Suprapubic skin (tissue), 4 donors: ENCODE measurements at regions not wholly inside any gene's neighbourhood (a gene's known extent, or its start where the extent isn't known, plus 50 kb on each side); places are given as distances from the start of the nearest gene placed in this dataset.

Source experiments
- DNase-seq, 2 donors: peaks; one replicate each; pipeline ENCODE4 v3.0.0-alpha.2; 2019; ENCODE audit warnings: low spot score in 2 of 2
- H3K27ac ChIP-seq: fragments of 200-600 bp; sonication (generic); one replicate; pipeline ENCODE4 v1.5.1; 2019
- H3K27me3 ChIP-seq: fragments of 200-600 bp; sonication (generic); one replicate; pipeline ENCODE4 v1.5.1; 2019
- H3K36me3 ChIP-seq: fragments of 200-600 bp; sonication (generic); one replicate; pipeline ENCODE4 v1.5.1; 2019
- H3K4me1 ChIP-seq: fragments of 200-600 bp; sonication (generic); one replicate; pipeline ENCODE4 v1.5.1; 2019
- H3K4me3 ChIP-seq: fragments of 200-600 bp; sonication (generic); one replicate; pipeline ENCODE4 v1.5.1; 2019; ENCODE audit warnings: mild to moderate bottlenecking
- H3K9me3 ChIP-seq: fragments of 200-600 bp; sonication (generic); one replicate; pipeline ENCODE4 v1.5.1; 2019
- EP300 ChIP-seq: sonication (generic); formaldehyde crosslinking; IDR thresholded peaks from one replicate; pipeline ENCODE4 v1.6.1; 2017; ENCODE audit warnings: antibody characterized with exemption
- POLR2A ChIP-seq, 2 donors: fragments of 450-650 bp; IDR thresholded peaks; one replicate each; pipeline ENCODE4 v1.6.1; 2017; ENCODE audit warnings: antibody characterized with exemption in 2 of 2, mild to moderate bottlenecking in 2 of 2, moderate library complexity in 2 of 2
- POLR2AphosphoS5 ChIP-seq, 3 donors: sonication (generic); formaldehyde crosslinking; IDR thresholded peaks; one replicate each; pipeline ENCODE4 v1.6.1; 2017; ENCODE audit warnings: antibody characterized with exemption in 3 of 3
- WGBS: methylation state at CpG from one replicate; pipeline ENCODE4 v1.1.5; 2018; 5-methylcytosine and 5-hydroxymethylcytosine counted together
- TF ChIP-seq, protein P1 (sequence below), 2 donors: fragments of 200-600 bp in 1 of 2; fragments of 450-650 bp in 1 of 2; sonication (generic) in 1 of 2; IDR thresholded peaks; one replicate each; pipeline ENCODE4 v1.5.1; 2016 to 2019; ENCODE audit warnings: antibody characterized with exemption in 2 of 2, mild to moderate bottlenecking in 1 of 2, moderate library complexity in 1 of 2

DNA sequence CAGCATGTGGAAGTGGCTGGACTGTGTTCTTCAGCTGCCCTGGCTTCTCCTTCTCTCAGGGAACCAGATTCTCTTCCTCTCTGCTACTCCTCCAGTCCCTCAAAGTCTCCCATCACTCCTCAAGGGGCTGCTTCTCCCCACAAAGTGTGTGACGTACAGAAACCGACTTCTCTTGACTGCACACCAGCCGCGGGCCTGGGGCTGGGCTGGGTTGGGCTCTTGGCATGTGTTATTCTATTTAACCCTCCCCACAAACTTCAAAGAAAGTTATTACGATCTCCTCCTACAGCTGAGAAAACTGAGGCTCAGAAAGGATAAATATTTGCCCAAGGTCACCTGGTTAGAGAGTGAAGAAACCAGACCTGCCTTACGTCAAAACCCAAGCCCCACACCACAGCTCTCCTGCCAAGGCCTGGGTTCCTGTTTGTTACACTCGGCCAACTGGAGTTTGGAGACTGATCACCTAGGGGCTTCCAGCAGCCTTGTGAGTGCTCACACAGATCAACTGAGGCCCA lies 269.0 kb downstream of the TFCP2L1 start:
- Histone ChIP-seq H3K4me1 (peaks cover 6% of the 10 kb centered on the region), H3K4me3 (no peak overlapping the region), H3K9me3 (peaks cover 3% of the 10 kb centered on the region), H3K27ac (no peak overlapping the region), H3K36me3 (no peaks in the 10 kb centered on the region), H3K27me3 (no peaks in the 10 kb centered on the region)
- 77% methylated on average over 7 of the region's 7 CpGs for WGBS
- DNase-seq, result no peak
- TF ChIP-seq POLR2A (IDR thresholded peaks at IDR 0.05) (no peak), EP300 (no peak), POLR2AphosphoS5 (IDR thresholded peaks at IDR 0.05) (no peak)
- TF ChIP-seq, protein P1, sequence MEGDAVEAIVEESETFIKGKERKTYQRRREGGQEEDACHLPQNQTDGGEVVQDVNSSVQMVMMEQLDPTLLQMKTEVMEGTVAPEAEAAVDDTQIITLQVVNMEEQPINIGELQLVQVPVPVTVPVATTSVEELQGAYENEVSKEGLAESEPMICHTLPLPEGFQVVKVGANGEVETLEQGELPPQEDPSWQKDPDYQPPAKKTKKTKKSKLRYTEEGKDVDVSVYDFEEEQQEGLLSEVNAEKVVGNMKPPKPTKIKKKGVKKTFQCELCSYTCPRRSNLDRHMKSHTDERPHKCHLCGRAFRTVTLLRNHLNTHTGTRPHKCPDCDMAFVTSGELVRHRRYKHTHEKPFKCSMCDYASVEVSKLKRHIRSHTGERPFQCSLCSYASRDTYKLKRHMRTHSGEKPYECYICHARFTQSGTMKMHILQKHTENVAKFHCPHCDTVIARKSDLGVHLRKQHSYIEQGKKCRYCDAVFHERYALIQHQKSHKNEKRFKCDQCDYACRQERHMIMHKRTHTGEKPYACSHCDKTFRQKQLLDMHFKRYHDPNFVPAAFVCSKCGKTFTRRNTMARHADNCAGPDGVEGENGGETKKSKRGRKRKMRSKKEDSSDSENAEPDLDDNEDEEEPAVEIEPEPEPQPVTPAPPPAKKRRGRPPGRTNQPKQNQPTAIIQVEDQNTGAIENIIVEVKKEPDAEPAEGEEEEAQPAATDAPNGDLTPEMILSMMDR (IDR thresholded peaks at IDR 0.05), result no peak

DNA sequence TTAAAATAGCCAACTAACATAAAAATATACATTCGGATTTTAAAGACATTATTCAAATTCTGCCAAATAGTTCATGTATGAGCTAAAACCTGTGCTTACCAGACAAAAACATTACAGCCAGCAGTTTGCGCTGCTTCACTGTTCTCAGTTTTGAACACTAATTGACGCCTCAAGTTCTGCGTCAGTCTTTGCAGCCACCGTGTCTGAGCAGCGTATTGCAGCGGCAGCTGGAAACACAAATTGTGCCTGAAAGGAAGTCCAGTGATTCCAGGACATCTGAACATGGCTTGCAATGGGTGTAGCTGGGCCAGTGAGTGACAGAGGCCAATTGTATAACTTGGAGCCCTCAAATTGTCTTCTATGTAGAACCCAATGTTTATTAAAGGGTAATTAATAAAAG lies 267.6 kb downstream of the TFCP2L1 start:
- Histone ChIP-seq H3K4me1 (peaks cover 6% of the 10 kb centered on the region), H3K27ac (no peak overlapping the region), H3K4me3 (no peak overlapping the region), H3K9me3 (no peaks in the 10 kb centered on the region), H3K36me3 (no peaks in the 10 kb centered on the region), H3K27me3 (no peaks in the 10 kb centered on the region)
- DNase-seq, result no peak
- TF ChIP-seq, protein P1 (IDR thresholded peaks at IDR 0.05), result no peak
- TF ChIP-seq EP300, result no peak
- TF ChIP-seq POLR2A (IDR thresholded peaks at IDR 0.05), result no peak
- TF ChIP-seq POLR2AphosphoS5 (IDR thresholded peaks at IDR 0.05), result no peak
- WGBS, result 62% methylated on average over 7 of the region's 7 CpGs

DNA sequence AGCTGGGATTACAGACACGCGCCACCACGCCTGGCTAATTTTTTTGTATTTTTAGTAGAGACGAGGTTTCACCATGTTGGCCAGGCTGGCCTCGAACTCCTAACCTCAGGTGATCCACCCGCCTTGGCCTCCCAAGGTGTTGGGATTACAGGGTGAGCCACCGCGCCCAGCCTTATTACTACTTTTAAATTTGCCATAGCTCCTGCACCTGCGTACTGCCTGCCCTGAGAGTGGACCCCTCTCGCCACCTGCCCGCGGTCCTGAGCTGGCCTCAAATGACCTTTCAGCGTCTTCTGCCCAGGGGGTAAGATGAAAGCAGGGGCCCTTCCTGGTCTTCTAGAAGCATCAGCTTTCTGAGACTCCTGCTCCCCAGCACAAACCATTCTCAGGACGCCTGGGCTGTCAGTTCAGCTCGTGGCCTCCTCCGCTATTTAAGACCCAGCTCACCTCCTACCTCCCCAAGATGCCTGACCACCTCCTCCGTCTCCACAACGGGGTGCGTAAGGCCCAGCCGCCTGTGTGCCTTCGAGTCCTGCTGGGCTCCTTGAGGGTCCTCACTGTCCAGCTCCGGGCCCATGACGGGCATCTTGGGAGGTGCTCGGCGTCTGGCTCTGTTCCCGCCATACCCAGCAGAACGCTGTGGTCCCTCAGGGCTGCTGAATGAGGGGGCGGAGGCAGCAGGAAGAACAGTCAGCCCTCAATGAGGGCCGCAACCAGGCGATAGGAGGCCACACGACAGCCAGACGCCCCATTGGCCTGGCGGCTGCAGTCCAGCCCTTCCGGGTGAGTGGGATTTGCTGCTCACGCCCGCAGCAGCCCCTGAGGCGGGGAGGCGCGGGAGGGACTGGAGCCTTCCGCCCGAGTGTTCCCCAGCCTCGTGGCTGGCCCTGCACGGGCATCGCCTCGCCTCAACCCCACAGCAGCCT lies 266.6 kb downstream of the TFCP2L1 start:
- peaks cover 6% of the 10 kb centered on the region for H3K4me1 ChIP-seq
- H3K9me3 ChIP-seq, result no peaks in the 10 kb centered on the region
- WGBS, result 80% methylated on average over 24 of the region's 45 CpGs
- H3K27me3 ChIP-seq, result no peaks in the 10 kb centered on the region
- H3K27ac ChIP-seq, result no peak overlapping the region
- no peaks in the 10 kb centered on the region for H3K36me3 ChIP-seq
- no peak for DNase-seq
- TF ChIP-seq POLR2AphosphoS5 (IDR thresholded peaks at IDR 0.05) (no peak), EP300 (no peak), POLR2A (IDR thresholded peaks at IDR 0.05) (no peak)
- TF ChIP-seq, protein P1 (IDR thresholded peaks at IDR 0.05), result no peak
- no peak overlapping the region for H3K4me3 ChIP-seq

DNA sequence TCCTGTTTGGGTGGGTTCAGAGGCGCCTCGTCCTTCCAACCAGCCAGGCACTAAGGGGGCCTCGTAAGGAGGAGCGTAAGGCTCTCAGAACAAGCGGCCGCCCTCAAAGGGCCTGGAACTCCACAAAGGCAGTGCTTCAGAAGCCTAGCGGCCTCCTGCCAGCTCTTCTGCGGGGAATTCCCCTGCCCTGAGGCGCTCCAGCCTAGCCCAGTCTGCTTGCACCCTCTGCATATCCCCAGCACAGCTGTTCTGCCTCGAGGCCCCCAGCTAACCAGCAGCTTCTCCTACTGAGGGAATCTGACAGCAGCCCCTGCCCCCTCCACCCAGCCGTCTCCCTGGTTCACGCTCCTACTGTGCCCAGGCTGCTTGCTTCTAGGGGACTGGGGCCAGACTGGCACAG lies 265.9 kb downstream of the TFCP2L1 start:
- Histone ChIP-seq H3K27ac (no peak overlapping the region), H3K4me1 (peaks cover 6% of the 10 kb centered on the region), H3K4me3 (no peak overlapping the region), H3K36me3 (no peaks in the 10 kb centered on the region), H3K27me3 (no peaks in the 10 kb centered on the region), H3K9me3 (no peaks in the 10 kb centered on the region)
- no peak for DNase-seq
- TF ChIP-seq, protein P1 (IDR thresholded peaks at IDR 0.05), result no peak
- no peak for TF ChIP-seq POLR2A (IDR thresholded peaks at IDR 0.05)
- no peak for TF ChIP-seq POLR2AphosphoS5 (IDR thresholded peaks at IDR 0.05)
- WGBS, result 63% methylated on average over 6 of the region's 12 CpGs

DNA sequence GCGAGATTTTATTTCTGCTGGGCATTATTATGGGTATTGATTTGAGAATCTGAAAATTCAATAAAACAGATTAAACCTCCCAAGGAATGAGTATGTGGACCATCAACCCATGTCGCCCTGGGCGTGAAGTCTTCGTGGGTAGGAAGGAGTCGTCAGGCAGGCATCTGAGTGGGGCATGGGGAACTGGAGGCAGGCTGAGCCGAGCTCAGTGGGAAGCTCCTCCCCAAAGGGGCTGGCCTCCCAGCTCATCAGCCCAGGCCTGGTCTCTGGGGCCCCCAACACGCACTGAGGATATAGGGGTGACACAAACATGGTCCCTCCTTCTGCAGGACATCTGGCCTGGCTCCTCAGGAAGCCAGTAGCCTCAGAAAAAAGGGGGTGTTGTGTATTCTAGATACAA lies 265.2 kb downstream of the TFCP2L1 start:
- Histone ChIP-seq H3K27me3 (no peaks in the 10 kb centered on the region), H3K27ac (no peak overlapping the region), H3K9me3 (no peaks in the 10 kb centered on the region), H3K4me1 (peaks cover 6% of the 10 kb centered on the region), H3K36me3 (no peaks in the 10 kb centered on the region), H3K4me3 (no peak overlapping the region)
- TF ChIP-seq, protein P1 (IDR thresholded peaks at IDR 0.05), result no peak
- TF ChIP-seq EP300 (no peak), POLR2AphosphoS5 (IDR thresholded peaks at IDR 0.05) (no peak), POLR2A (IDR thresholded peaks at IDR 0.05) (no peak)
- DNase-seq, result no peak
- 94% methylated on average over 7 of the region's 7 CpGs for WGBS
